ENCODE measurements at regions not wholly inside any gene's neighbourhood (a gene's known extent, or its start where the extent isn't known, plus 50 kb on each side); places are given as distances from the start of the nearest gene placed in this dataset.

DNA sequence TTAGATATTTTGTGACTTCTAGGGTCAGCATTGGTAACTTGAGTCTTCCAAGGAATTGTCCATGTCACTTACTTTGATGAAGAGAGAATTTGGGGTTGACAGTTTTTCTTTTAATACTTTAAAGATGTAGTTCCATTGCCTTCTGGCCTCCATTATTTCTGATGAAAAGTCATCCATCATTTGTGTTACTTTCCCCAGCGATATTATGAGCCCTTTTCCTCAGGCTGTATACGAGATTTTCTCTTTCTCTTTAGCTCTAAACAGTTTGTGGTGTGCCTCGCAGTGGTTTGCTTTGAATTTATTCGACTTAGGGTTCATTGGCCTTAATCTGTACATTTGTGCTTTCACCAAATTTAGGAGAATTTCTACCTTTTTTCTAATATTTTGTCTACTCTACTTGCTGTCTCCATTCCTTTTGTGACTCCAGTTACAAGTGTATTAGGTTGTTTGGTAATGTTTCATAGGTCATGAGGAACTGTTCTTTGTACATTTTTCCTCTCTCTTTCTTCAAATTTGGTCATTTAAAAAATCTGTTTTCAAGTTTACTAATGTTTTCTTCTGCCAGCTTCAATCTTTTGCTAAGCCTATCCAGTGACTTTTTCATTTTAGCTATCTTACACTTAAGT, 131.4 kb upstream of the OTOS start:
- TF ChIP-seq GATA3 (IDR thresholded peaks at IDR 0.05; ENCODE audit: low read depth, low read length): no peak
- no peak for TF ChIP-seq GATA2 (IDR thresholded peaks at IDR 0.05; ENCODE audit: low read depth, low read length)

All from SH-SY5Y (cell line).